Prostate gland (tissue), 2 donors: ENCODE measurements at regions not wholly inside any gene's neighbourhood (a gene's known extent, or its start where the extent isn't known, plus 50 kb on each side); places are given as distances from the start of the nearest gene placed in this dataset.
"Not testable (repeated sequence)": the region's sequence is repeated elsewhere in the genome, so short reads cannot be mapped to it uniquely, and the experiment has no call there.

Experiments used
- DNase-seq: peaks from one replicate; pipeline ENCODE4 v3.0.0-alpha.2; 2019; ENCODE audit warnings: low spot score
- H3K27ac ChIP-seq, 2 donors: fragments of 200-600 bp; sonication (generic); 2 replicates each; pipeline ENCODE4 v1.5.1; 2017 to 2019
- H3K27me3 ChIP-seq: fragments of 200-600 bp; sonication (generic); replicated peaks from 2 replicates; pipeline ENCODE4 v1.5.1; 2019; ENCODE audit not compliant: insufficient read depth
- H3K36me3 ChIP-seq, 2 donors: fragments of 200-600 bp; sonication (generic); 1 replicate in 1 of 2; 2 replicates in 1 of 2; pipeline versions ENCODE4 v1.5.1 to v1.8.1; 2017 to 2019
- H3K4me1 ChIP-seq: fragments of 200-600 bp; sonication (generic); replicated peaks from 2 replicates; pipeline ENCODE4 v1.5.1; 2019
- H3K4me3 ChIP-seq, 2 donors: fragments of 200-600 bp; sonication (generic); 2 replicates each; pipeline ENCODE4 v1.5.1; 2017 to 2019
- H3K9me3 ChIP-seq: fragments of 200-600 bp; sonication (generic); 2 replicates; pipeline ENCODE4 v1.5.1; 2017
- POLR2A ChIP-seq: fragments of 450-650 bp; IDR thresholded peaks from one replicate; pipeline ENCODE4 v1.6.1; 2016; ENCODE audit warnings: antibody characterized with exemption, mild to moderate bottlenecking
- POLR2AphosphoS5 ChIP-seq: sonication (generic); formaldehyde crosslinking; IDR thresholded peaks from one replicate; pipeline ENCODE4 v1.6.1; 2017; ENCODE audit warnings: antibody characterized with exemption
- WGBS: methylation state at CpG from one replicate; pipeline ENCODE4 v1.1.5; 2018; 5-methylcytosine and 5-hydroxymethylcytosine counted together
- intact Hi-C: fragments of 100-400 bp; cut with DNase I; formaldehyde crosslinking; loops from one replicate; pipeline ENCODE4 v1.14.2; 2022
- TF ChIP-seq, protein P1 (sequence below), 4 experiments: fragments of 200-600 bp in 2 of 4; fragments of 450-650 bp in 2 of 4; sonication (generic) in 2 of 4; IDR thresholded peaks; 1 replicate in 3 of 4; 2 replicates in 1 of 4; pipeline ENCODE4 v1.5.1; 2016 to 2019; ENCODE audit warnings: antibody characterized with exemption in 4 of 4, mild to moderate bottlenecking in 2 of 4, moderate library complexity in 2 of 4

GRCh38 chr10:121374121-121374520, 224.1 kb downstream of the FGFR2 start:
- Histone ChIP-seq H3K27me3 (no peaks in the 10 kb centered on the region), H3K9me3 (no peaks in the 10 kb centered on the region), H3K4me3 (no peak overlapping the region), H3K36me3 (no peaks in the 10 kb centered on the region), H3K4me1 (no peaks in the 10 kb centered on the region), H3K27ac (no peak overlapping the region)
- TF ChIP-seq POLR2A (no peak), POLR2AphosphoS5 (no peak)
- TF ChIP-seq, protein P1, sequence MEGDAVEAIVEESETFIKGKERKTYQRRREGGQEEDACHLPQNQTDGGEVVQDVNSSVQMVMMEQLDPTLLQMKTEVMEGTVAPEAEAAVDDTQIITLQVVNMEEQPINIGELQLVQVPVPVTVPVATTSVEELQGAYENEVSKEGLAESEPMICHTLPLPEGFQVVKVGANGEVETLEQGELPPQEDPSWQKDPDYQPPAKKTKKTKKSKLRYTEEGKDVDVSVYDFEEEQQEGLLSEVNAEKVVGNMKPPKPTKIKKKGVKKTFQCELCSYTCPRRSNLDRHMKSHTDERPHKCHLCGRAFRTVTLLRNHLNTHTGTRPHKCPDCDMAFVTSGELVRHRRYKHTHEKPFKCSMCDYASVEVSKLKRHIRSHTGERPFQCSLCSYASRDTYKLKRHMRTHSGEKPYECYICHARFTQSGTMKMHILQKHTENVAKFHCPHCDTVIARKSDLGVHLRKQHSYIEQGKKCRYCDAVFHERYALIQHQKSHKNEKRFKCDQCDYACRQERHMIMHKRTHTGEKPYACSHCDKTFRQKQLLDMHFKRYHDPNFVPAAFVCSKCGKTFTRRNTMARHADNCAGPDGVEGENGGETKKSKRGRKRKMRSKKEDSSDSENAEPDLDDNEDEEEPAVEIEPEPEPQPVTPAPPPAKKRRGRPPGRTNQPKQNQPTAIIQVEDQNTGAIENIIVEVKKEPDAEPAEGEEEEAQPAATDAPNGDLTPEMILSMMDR (IDR thresholded peaks at IDR 0.05) = no peak
- no peak for DNase-seq
- intact Hi-C loops = no loop called here
- WGBS = 89% methylated on average over 12 of the region's 12 CpGs

DNA sequence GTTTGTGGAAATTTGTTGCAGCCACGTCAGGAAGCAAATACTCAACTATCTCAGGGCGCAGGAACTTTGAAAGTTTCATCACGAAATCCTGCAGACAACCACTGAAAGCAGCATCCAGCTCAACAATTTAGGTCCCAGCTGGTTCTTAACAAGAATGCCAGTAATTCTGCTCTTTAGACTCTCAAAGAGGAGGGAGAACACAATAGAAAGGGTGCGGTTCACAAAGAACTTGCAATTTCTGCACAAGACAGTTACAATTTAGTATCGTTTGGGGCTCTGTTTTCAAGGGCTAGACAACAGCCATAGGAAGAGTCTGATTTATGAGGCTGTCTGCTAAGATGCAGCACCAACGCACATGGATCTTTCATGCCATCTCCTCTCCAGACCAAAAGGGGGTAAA, 223.1 kb downstream of the FGFR2 start:
- Histone ChIP-seq H3K4me3 (no peak overlapping the region), H3K27me3 (no peaks in the 10 kb centered on the region), H3K4me1 (no peaks in the 10 kb centered on the region), H3K27ac (no peak overlapping the region), H3K36me3 (no peaks in the 10 kb centered on the region), H3K9me3 (no peaks in the 10 kb centered on the region)
- no peak for DNase-seq
- TF ChIP-seq POLR2A (no peak), POLR2AphosphoS5 (no peak)
- TF ChIP-seq, protein P1 (IDR thresholded peaks at IDR 0.05) = no peak
- intact Hi-C loops = no loop called here
- WGBS = 77% methylated on average over 6 of the region's 6 CpGs

GRCh38 chr10:121378251-121378801, 219.9 kb downstream of the FGFR2 start:
- no peaks in the 10 kb centered on the region for H3K27me3 ChIP-seq
- intact Hi-C loops = no loop called here
- 83% methylated on average over 6 of the region's 6 CpGs for WGBS
- no peaks in the 10 kb centered on the region for H3K36me3 ChIP-seq
- DNase-seq = no peak
- TF ChIP-seq POLR2A = no peak
- TF ChIP-seq, protein P1 (IDR thresholded peaks at IDR 0.05) = no peak
- TF ChIP-seq POLR2AphosphoS5 = no peak
- H3K27ac ChIP-seq = no peak overlapping the region
- no peaks in the 10 kb centered on the region for H3K4me1 ChIP-seq
- H3K4me3 ChIP-seq = no peak overlapping the region
- no peaks in the 10 kb centered on the region for H3K9me3 ChIP-seq

DNA sequence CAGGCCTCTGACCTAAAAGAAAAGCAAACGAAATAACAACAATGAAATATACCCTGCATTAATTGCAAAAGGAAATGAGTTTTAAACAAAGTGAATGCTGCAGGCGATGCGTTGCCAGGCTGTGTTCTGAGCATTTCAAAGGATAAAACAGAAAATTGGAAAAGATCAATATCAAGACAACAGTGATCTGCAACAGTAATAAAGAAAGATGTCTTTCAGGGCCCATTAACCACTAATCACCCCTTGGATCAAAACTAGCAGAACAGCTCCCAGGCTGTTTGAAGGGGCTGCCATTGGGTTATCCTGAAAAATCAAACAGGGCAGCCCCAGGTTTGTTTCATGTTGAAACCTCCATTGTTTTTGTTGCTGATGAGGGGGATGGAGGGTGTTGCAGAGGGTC, 219.2 kb downstream of the FGFR2 start:
- Histone ChIP-seq H3K4me3 (no peak overlapping the region), H3K27ac (no peak overlapping the region), H3K27me3 (no peaks in the 10 kb centered on the region), H3K4me1 (no peaks in the 10 kb centered on the region), H3K36me3 (no peaks in the 10 kb centered on the region), H3K9me3 (no peaks in the 10 kb centered on the region)
- intact Hi-C loops = no loop called here
- TF ChIP-seq, protein P1 (IDR thresholded peaks at IDR 0.05) = no peak
- TF ChIP-seq POLR2A = no peak
- TF ChIP-seq POLR2AphosphoS5 = no peak
- no peak for DNase-seq
- 84% methylated on average over 3 of the region's 3 CpGs for WGBS

GRCh38 chr10:121380211-121380610, 218.0 kb downstream of the FGFR2 start:
- WGBS = 65% methylated on average over 3 of the region's 3 CpGs

GRCh38 chr10:121382029-121382520, 216.2 kb downstream of the FGFR2 start:
- H3K4me3 ChIP-seq, DNase-seq, intact Hi-C loops, H3K27me3 ChIP-seq, H3K4me1 ChIP-seq, H3K9me3 ChIP-seq, H3K27ac ChIP-seq, H3K36me3 ChIP-seq: not testable (repeated sequence)
- WGBS = 96% methylated on average over 33 of the region's 33 CpGs

More at GRCh38 chr10:121380211-121380610, 218.0 kb downstream of the FGFR2 start:
- Histone ChIP-seq H3K36me3 (no peaks in the 10 kb centered on the region), H3K9me3 (no peaks in the 10 kb centered on the region), H3K4me3 (no peak overlapping the region), H3K27ac (no peak overlapping the region), H3K4me1 (no peaks in the 10 kb centered on the region), H3K27me3 (no peaks in the 10 kb centered on the region)
- intact Hi-C loops = no loop called here
- TF ChIP-seq, protein P1 (IDR thresholded peaks at IDR 0.05) = no peak
- TF ChIP-seq POLR2A = no peak
- no peak for TF ChIP-seq POLR2AphosphoS5
- no peak for DNase-seq
